VCaP (cell line): ENCODE measurements at regions not wholly inside any gene's neighbourhood (a gene's known extent, or its start where the extent isn't known, plus 50 kb on each side); places are given as distances from the start of the nearest gene placed in this dataset.

Experiments
- H3K27ac ChIP-seq: fragments of 450-650 bp; 2 replicates; pipeline ENCODE4 v1.5.1; 2017
- CTCF ChIP-seq: fragments of 450-650 bp; conservative IDR thresholded peaks from 2 replicates; pipeline ENCODE4 v1.5.1; 2017; ENCODE audit warnings: mild to moderate bottlenecking, moderate library complexity

- no peak overlapping the region for H3K27ac ChIP-seq
- TF ChIP-seq CTCF = no peak
These were observed 65.8 kb upstream of the EMX2 start for GRCh38 chr10:117476716-117477115.

DNA sequence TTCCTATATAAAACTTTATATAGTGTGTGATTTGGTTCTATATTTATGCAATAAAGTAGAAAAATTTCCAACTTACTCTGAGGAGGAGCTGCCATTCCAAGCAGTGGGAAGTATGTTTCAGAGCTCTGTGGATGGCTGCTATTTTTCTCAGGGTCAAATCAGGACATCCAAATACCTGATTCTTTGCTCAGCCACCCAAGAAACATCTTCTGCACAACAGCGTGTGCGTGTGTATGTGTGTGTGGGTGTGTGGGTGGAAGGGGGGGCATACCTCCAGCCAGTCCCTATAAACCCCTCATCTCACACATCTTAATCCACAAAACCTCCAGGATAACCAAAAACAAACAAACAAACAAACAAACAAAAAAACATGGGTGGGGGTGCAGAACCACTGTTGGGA, 66.3 kb upstream of the EMX2 start:
- H3K27ac ChIP-seq = no peak overlapping the region

DNA sequence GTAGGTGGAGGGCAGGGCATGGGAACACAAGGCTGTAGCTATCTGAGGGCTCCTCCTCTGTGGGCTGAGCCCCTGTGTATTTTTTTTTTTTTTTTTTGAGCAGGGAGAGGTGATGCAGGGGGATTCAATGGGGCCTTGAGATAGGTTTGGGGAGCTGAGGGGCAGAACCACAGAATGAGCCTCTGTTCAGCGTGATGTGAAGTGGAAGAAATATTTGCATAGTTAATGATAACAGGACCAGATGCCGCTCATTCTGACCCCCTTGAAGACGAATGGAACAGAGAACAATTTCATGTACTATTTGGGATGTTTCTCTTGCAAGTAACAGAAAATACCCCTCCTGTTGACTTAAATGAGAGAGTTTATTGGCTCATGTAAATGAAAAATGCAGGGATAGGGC, 69.7 kb upstream of the EMX2 start:
- no peak overlapping the region for H3K27ac ChIP-seq
- TF ChIP-seq CTCF = no peak

More for the DNA sequence above, 66.3 kb upstream of the EMX2 start:
- no peak for TF ChIP-seq CTCF

DNA sequence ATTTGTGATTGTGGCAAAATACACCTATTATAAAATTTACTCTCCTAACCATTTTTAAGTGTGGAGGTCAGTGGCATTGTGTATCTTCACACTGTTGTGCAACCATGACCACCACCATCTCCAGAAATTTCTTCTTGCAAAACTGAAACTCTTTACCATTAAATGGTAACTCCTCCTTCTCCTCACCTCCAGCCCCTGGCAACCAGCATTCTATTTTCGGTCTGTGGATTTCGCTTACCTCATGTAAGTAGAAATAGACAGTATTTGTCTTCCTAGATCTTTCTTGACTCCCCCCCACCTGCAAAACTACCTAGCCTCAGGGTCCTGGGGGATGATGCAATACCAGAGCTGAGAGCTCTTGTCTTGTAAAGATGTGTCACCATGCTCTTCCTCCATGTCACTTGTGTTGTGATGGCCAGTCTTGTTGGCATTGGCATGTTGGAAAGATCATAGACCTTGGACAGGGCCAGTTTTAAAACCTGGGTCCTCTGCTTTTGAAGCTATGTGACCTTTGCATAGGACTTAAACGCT, 71.1 kb upstream of the EMX2 start:
- no peak for TF ChIP-seq CTCF
- no peak overlapping the region for H3K27ac ChIP-seq

DNA sequence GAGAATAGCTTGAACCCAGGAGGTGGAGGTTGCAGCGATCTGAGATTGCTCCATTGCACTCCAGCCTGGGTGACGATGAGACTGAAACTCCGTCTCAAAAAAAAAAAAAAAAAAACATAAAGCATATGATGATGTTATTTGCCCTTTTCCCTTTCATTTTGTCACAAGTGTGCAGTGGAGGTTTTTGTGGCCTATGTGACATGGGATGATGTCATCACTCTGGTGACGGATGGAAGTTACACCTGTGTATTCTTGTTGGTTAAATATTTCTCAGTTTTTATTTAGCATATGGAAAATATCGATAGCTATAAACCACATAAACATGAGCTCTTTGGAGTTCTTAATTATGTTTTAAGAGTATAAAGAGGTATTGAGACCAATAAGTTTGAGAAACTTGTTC, 71.8 kb upstream of the EMX2 start:
- no peak overlapping the region for H3K27ac ChIP-seq
- TF ChIP-seq CTCF = no peak

DNA sequence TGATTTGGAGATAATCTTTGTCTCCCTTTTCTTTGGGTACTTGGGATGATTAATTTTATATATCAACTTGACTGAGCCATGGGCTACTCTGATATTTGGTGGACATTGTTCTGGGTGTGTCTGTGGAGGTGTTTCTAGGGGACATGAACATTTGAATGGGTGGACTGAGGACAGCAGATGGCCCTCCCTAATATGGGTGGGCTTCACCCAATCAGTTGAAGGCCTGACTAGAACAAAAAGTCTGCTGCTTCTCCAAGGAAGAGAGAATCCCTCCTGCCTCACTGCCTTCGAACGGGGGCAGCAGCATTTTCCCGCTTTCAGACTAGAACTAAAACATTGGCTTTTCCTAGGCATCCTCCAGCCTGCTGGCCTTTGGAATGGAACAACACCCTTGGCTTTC, 73.9 kb upstream of the EMX2 start:
- no peak overlapping the region for H3K27ac ChIP-seq
- TF ChIP-seq CTCF = no peak

- no peak for TF ChIP-seq CTCF
- no peak overlapping the region for H3K27ac ChIP-seq
These were observed 78.4 kb upstream of the EMX2 start for GRCh38 chr10:117464176-117464575.

DNA sequence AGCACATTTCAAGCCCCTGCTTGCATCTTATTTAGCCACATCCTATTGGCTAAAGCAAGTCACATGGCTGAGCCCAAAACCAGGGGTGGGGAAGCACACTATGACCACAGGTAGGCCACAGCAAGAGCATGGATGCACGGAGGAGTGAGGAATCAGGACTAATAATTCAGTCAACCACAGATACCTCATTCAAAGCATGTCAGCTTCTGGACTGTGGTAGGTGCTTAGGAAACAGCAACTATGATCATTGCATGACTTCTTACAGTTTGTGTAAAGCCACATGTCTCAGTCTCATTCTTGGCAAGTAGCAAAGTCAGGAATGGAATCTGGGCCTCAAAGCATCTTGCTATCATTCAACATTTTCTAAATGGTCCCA, 79.0 kb upstream of the EMX2 start:
- no peak overlapping the region for H3K27ac ChIP-seq
- no peak for TF ChIP-seq CTCF
